ENCODE measurements at regions not wholly inside any gene's neighbourhood (a gene's known extent, or its start where the extent isn't known, plus 50 kb on each side); places are given as distances from the start of the nearest gene placed in this dataset.

GRCh38 chr9:99726758-99727157 lies 94.9 kb upstream of the NR4A3 start:
- H3K36me3 ChIP-seq (ENCODE audit: control insufficient read depth, insufficient read depth, low read length), result no peaks in the 10 kb centered on the region
- no peak overlapping the region for H2AFZ ChIP-seq
- TF ChIP-seq CTCF (IDR thresholded peaks at IDR 0.05), result no peak
- no peak overlapping the region for H3K4me3 ChIP-seq (ENCODE audit: low read depth, low read length)
- no peaks in the 10 kb centered on the region for H3K27me3 ChIP-seq (ENCODE audit: control insufficient read depth, insufficient read depth, low read length)
- no peak overlapping the region for H3K4me2 ChIP-seq (ENCODE audit: low read length)
- no peak overlapping the region for H3K27ac ChIP-seq
- H3K9me3 ChIP-seq (ENCODE audit: control insufficient read depth, low read length), result no peaks in the 10 kb centered on the region
- no peak overlapping the region for H3K9ac ChIP-seq
- H3K79me2 ChIP-seq, result no peaks in the 10 kb centered on the region
- no peaks in the 10 kb centered on the region for H3K4me1 ChIP-seq

- H3K79me2 ChIP-seq, result no peaks in the 10 kb centered on the region
- H3K9me3 ChIP-seq (ENCODE audit: control insufficient read depth, low read length), result no peaks in the 10 kb centered on the region
- no peaks in the 10 kb centered on the region for H3K36me3 ChIP-seq (ENCODE audit: control insufficient read depth, insufficient read depth, low read length)
- no peak overlapping the region for H3K4me2 ChIP-seq (ENCODE audit: low read length)
- H3K4me3 ChIP-seq (ENCODE audit: low read depth, low read length), result no peak overlapping the region
- no peak overlapping the region for H3K9ac ChIP-seq
- no peaks in the 10 kb centered on the region for H3K27me3 ChIP-seq (ENCODE audit: control insufficient read depth, insufficient read depth, low read length)
- no peak for TF ChIP-seq CTCF (IDR thresholded peaks at IDR 0.05)
- H2AFZ ChIP-seq, result no peak overlapping the region
- no peak overlapping the region for H3K27ac ChIP-seq
- no peaks in the 10 kb centered on the region for H3K4me1 ChIP-seq
Measured at GRCh38 chr9:99730062-99730461, 91.6 kb upstream of the NR4A3 start.

- no peak for TF ChIP-seq CTCF (IDR thresholded peaks at IDR 0.05)
- H3K36me3 ChIP-seq (ENCODE audit: control insufficient read depth, insufficient read depth, low read length), result no peaks in the 10 kb centered on the region
- H3K27ac ChIP-seq, result no peak overlapping the region
Measured at GRCh38 chr9:99731950-99732349, 89.7 kb upstream of the NR4A3 start.

GRCh38 chr9:99732715-99733114 lies 89.0 kb upstream of the NR4A3 start:
- Histone ChIP-seq H3K27ac (peak overlapping the region; percentile 49), H3K79me2 (no peaks in the 10 kb centered on the region), H2AFZ (no peak overlapping the region), H3K36me3 (ENCODE audit: control insufficient read depth, insufficient read depth, low read length) (no peaks in the 10 kb centered on the region), H3K9ac (no peak overlapping the region), H3K9me3 (ENCODE audit: control insufficient read depth, low read length) (no peaks in the 10 kb centered on the region), H3K27me3 (ENCODE audit: control insufficient read depth, insufficient read depth, low read length) (no peaks in the 10 kb centered on the region), H3K4me3 (ENCODE audit: low read depth, low read length) (no peak overlapping the region), H3K4me1 (no peaks in the 10 kb centered on the region), H3K4me2 (ENCODE audit: low read length) (no peak overlapping the region)
- no peak for TF ChIP-seq CTCF (IDR thresholded peaks at IDR 0.05)

More at GRCh38 chr9:99731950-99732349, 89.7 kb upstream of the NR4A3 start:
- Histone ChIP-seq H3K4me3 (ENCODE audit: low read depth, low read length) (no peak overlapping the region), H3K4me1 (no peaks in the 10 kb centered on the region), H3K27me3 (ENCODE audit: control insufficient read depth, insufficient read depth, low read length) (no peaks in the 10 kb centered on the region), H3K9me3 (ENCODE audit: control insufficient read depth, low read length) (no peaks in the 10 kb centered on the region), H3K4me2 (ENCODE audit: low read length) (no peak overlapping the region), H3K9ac (no peak overlapping the region), H3K79me2 (no peaks in the 10 kb centered on the region), H2AFZ (no peak overlapping the region)

- Histone ChIP-seq H3K79me2 (no peaks in the 10 kb centered on the region), H3K27me3 (ENCODE audit: control insufficient read depth, insufficient read depth, low read length) (no peaks in the 10 kb centered on the region), H3K36me3 (ENCODE audit: control insufficient read depth, insufficient read depth, low read length) (no peaks in the 10 kb centered on the region), H3K9me3 (ENCODE audit: control insufficient read depth, low read length) (no peaks in the 10 kb centered on the region), H3K4me3 (ENCODE audit: low read depth, low read length) (no peak overlapping the region), H3K4me1 (no peaks in the 10 kb centered on the region), H3K4me2 (ENCODE audit: low read length) (no peak overlapping the region), H2AFZ (no peak overlapping the region), H3K27ac (no peak overlapping the region), H3K9ac (no peak overlapping the region)
- TF ChIP-seq CTCF (IDR thresholded peaks at IDR 0.05), result no peak
Measured at GRCh38 chr9:99735041-99735440, 86.6 kb upstream of the NR4A3 start.

All from parathyroid adenoma (tissue), 2 donors.